ENCODE measurements at regions not wholly inside any gene's neighbourhood (a gene's known extent, or its start where the extent isn't known, plus 50 kb on each side); places are given as distances from the start of the nearest gene placed in this dataset.

DNA sequence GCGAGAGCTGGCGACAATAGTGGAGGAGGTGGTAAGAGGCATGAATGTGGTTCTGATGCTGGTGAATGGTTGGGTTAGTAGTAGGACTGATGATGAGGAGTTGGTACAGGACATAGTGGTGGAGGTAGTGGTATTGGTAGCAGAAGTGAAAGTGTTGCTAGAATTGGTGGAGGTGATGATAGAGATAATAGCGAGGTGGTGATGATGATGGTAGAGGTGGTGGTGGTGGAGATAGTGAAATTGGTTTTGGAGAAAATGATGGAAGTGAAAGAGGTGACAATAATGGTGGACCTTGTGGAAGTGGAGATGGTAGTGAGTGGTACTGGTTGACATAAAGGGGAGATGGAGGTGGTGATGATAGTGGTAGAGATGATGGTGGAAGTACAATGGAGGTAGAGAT is 360.2 kb upstream of the JAG1 start:
- H3K4me1 ChIP-seq = no peaks in the 10 kb centered on the region
- no peak overlapping the region for H3K4me3 ChIP-seq (ENCODE audit: low read depth, low read length)
- H3K36me3 ChIP-seq = no peaks in the 10 kb centered on the region
- H3K9me3 ChIP-seq = no peaks in the 10 kb centered on the region
- TF ChIP-seq, protein P1, sequence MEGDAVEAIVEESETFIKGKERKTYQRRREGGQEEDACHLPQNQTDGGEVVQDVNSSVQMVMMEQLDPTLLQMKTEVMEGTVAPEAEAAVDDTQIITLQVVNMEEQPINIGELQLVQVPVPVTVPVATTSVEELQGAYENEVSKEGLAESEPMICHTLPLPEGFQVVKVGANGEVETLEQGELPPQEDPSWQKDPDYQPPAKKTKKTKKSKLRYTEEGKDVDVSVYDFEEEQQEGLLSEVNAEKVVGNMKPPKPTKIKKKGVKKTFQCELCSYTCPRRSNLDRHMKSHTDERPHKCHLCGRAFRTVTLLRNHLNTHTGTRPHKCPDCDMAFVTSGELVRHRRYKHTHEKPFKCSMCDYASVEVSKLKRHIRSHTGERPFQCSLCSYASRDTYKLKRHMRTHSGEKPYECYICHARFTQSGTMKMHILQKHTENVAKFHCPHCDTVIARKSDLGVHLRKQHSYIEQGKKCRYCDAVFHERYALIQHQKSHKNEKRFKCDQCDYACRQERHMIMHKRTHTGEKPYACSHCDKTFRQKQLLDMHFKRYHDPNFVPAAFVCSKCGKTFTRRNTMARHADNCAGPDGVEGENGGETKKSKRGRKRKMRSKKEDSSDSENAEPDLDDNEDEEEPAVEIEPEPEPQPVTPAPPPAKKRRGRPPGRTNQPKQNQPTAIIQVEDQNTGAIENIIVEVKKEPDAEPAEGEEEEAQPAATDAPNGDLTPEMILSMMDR (IDR thresholded peaks at IDR 0.05; ENCODE audit: low read depth, low read length) = no peak
- no peaks in the 10 kb centered on the region for H3K27me3 ChIP-seq
- no peak for DNase-seq

DNA sequence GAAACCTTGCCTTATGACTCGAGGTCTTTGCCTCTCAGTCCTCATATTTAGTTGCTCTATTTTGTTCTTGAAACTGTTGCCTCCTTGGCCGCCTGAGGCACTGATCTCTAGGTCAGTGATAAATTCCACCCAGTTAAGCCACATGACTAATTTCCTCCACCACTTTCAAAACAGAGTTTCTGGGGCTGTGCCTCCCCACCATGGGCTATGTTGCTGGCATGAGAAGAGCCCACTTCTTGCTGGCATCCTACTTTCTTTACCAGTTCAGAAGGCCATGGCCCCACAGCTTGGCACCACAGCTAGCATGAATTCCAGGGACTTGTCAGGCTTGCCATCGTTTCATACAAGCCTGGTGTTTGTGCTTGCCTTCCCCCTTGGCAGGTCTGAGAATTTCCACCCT is 361.4 kb upstream of the JAG1 start:
- Histone ChIP-seq H3K9me3 (no peaks in the 10 kb centered on the region), H3K4me1 (no peaks in the 10 kb centered on the region), H3K27me3 (no peaks in the 10 kb centered on the region), H3K36me3 (no peaks in the 10 kb centered on the region), H3K4me3 (ENCODE audit: low read depth, low read length) (no peak overlapping the region)
- DNase-seq = no peak
- TF ChIP-seq, protein P1 (IDR thresholded peaks at IDR 0.05; ENCODE audit: low read depth, low read length) = no peak

DNA sequence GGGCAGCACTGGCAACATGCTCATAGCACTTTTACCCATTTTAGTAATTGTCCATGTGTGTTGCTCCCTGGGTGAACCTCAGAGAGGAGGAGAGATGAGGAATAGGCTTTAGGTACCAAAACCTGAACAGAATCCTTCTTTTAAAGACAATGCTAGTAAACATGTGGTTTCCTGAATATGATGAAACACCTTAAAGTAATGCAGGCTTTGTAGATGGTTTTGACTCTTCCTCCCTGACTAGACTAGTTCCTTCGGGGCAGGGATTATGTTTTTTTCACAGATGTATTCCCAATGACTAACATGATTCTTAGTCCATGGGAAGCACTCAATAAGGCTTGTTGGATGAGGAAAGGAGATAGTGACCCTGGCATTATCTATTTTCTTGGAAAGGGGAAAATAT is 367.6 kb upstream of the JAG1 start:
- H3K27me3 ChIP-seq = no peaks in the 10 kb centered on the region
- no peaks in the 10 kb centered on the region for H3K9me3 ChIP-seq
- TF ChIP-seq, protein P1 (IDR thresholded peaks at IDR 0.05; ENCODE audit: low read depth, low read length) = no peak
- no peak overlapping the region for H3K4me3 ChIP-seq (ENCODE audit: low read depth, low read length)
- no peaks in the 10 kb centered on the region for H3K36me3 ChIP-seq
- H3K4me1 ChIP-seq = no peaks in the 10 kb centered on the region
- DNase-seq = no peak

GRCh38 chr20:11043001-11043400 is 369.2 kb upstream of the JAG1 start:
- Histone ChIP-seq H3K9me3 (no peaks in the 10 kb centered on the region), H3K4me3 (ENCODE audit: low read depth, low read length) (no peak overlapping the region), H3K27me3 (no peaks in the 10 kb centered on the region), H3K4me1 (no peaks in the 10 kb centered on the region), H3K36me3 (no peaks in the 10 kb centered on the region)
- TF ChIP-seq, protein P1 (IDR thresholded peaks at IDR 0.05; ENCODE audit: low read depth, low read length) = no peak
- DNase-seq = no peak

GRCh38 chr20:11044561-11044960 is 370.8 kb upstream of the JAG1 start:
- Histone ChIP-seq H3K36me3 (no peaks in the 10 kb centered on the region), H3K4me3 (ENCODE audit: low read depth, low read length) (no peak overlapping the region), H3K9me3 (no peaks in the 10 kb centered on the region), H3K4me1 (no peaks in the 10 kb centered on the region), H3K27me3 (no peaks in the 10 kb centered on the region)
- TF ChIP-seq, protein P1 (IDR thresholded peaks at IDR 0.05; ENCODE audit: low read depth, low read length) = no peak
- DNase-seq = no peak

DNA sequence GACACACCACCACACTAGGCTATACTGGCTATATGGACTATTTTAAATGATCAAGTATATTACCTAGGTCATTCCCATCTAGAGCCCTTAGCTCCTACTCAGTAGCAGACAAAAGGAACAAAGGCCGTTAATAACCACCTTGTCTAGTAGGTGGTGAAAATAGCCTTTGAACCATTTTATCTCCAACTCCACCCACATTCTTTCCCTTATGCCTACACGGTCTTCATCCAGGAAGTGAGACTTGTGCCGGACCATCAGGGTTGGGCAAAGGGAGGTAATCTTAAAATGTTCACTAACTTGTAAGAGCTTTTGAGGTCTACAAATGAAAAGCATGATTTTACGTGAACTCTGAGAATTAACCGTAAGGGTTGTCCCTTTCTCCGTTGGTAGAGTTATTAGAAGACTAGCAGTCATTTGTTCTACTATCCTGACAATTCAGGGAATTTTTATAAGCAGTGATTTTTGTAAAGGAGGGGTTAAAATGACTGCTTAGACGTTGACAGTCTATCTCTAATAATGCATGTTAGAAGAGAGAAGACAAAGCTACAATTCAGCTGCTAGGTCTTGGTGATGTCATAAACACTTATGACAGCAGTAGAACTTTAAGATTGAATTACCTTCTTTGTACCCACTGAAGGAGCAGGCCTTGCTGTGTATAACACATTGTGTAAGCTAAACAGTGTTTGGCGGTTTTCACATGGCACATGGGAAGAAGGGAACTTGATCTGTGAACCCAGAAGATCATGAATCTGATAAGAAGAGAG is 371.8 kb upstream of the JAG1 start:
- H3K27me3 ChIP-seq = no peaks in the 10 kb centered on the region
- no peaks in the 10 kb centered on the region for H3K9me3 ChIP-seq
- H3K4me1 ChIP-seq = no peaks in the 10 kb centered on the region
- TF ChIP-seq, protein P1 (IDR thresholded peaks at IDR 0.05; ENCODE audit: low read depth, low read length) = no peak
- H3K36me3 ChIP-seq = no peaks in the 10 kb centered on the region
- no peak for DNase-seq
- H3K4me3 ChIP-seq (ENCODE audit: low read depth, low read length) = no peak overlapping the region
